GM12872 (cell line): ENCODE measurements at regions not wholly inside any gene's neighbourhood (a gene's known extent, or its start where the extent isn't known, plus 50 kb on each side); places are given as distances from the start of the nearest gene placed in this dataset.

ENCODE experiments used
- CTCF ChIP-seq: IDR thresholded peaks from 3 replicates; pipeline ENCODE4 v1.5.1; 2011; ENCODE audit warnings: low read depth, mild to moderate bottlenecking, low read length, moderate library complexity; ENCODE audit not compliant: insufficient read depth

DNA sequence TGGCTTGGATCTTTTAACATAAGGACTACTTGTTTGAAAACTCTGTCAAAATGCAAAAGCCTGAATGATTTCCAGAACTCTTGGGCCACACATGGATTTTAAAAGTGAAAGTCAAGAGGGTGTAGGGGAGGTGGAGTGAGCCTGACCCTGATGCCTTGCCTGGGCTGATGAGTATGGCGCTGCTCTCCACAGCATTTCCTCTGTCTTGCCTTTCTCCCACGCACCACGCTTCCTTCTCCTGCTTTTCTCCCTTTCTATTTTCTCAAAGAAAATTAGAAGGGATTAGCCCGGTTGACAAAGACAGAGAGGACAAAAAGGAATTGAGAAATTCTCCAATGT lies 207.0 kb upstream of the CCDC68 start:
- no peak for TF ChIP-seq CTCF

DNA sequence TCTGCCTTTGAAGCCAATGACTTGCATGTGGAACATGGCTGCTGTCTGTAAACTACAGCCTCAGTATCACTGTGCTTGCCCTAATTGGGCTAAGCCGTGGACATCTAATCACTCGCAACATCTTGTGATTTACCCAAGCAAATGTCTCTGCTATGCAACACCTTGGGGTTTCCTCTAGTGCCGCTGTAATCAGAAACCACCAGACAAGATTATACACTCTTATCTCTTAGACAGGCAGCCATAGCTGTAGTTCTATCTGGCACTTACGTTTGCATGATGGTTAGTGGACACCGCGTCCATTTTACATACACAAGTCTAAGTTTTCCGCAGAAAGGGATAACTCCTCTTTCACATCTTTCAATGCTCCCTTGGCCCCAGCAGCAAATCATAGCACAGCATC lies 204.3 kb upstream of the CCDC68 start:
- no peak for TF ChIP-seq CTCF

GRCh38 chr18:55161916-55162315 lies 202.7 kb upstream of the CCDC68 start:
- TF ChIP-seq CTCF: no peak

- TF ChIP-seq CTCF: no peak
These were observed 199.8 kb upstream of the CCDC68 start for GRCh38 chr18:55159027-55159426.

- TF ChIP-seq CTCF: no peak
These were observed 199.3 kb upstream of the CCDC68 start for GRCh38 chr18:55158570-55158969.

DNA sequence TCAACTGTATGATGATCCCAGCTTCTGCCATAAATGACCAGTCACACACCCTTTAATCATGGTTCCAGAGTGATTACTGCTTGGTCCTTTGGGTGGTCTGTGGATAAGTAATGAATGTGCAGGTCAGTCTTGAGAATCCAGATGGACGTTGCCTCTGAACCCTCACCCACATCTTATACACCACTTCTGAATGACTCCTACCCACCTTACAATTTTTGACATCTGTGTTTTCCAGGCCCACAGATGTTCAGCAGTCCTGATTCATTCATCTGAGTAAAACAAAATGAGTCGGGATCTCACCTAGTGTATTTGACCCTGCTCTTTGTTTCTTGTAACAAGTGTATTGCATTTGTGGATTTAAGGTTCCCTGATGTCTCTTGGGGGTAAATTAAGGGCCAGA lies 194.1 kb upstream of the CCDC68 start:
- TF ChIP-seq CTCF: no peak

DNA sequence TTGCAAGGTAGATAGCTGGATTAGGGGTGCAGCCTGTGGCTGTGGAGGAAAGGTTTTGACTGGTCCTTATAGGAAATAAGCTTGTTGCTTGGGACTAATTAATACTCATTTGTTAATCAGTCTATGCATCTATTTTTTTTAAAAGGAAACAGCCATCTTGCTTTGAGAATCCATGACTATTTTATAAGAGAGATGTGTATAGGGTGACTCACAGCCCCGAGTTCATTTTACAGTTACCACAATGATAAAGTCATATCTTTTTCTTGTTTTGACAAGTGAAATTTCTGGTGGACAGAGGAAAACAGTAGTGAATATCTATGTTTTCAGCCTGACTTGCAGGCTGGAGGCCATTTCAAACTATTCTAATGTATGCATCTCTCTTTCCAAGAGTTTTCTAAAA lies 193.5 kb upstream of the CCDC68 start:
- no peak for TF ChIP-seq CTCF

DNA sequence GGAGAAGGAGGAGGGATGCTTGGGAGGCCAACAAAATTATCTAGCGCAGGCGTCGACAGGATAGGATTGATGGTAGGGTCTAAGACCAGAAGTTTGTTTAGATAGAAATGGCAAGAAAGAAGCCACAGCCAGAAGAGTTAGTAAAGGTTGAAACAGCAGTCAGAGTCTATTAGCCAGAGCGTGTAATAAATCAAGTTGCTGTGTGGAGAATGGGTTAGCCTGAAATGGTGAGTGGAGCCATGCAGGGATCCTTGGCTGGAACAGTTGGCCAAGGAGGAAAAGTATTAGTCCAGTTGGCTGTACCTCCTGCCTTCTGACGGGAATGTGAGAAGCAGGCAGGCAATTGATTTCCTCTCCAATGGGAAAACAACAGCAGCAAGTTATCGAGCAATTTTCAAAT lies 190.7 kb upstream of the CCDC68 start:
- TF ChIP-seq CTCF: no peak
